Fibroblast of the aortic adventitia (primary cell): ENCODE measurements at regions not wholly inside any gene's neighbourhood (a gene's known extent, or its start where the extent isn't known, plus 50 kb on each side); places are given as distances from the start of the nearest gene placed in this dataset.

ENCODE experiments used
- DNase-seq: peaks from one replicate; pipeline ENCODE4 v3.0.0-alpha.2; 2010; ENCODE audit warnings: low read depth
- H3K4me3 ChIP-seq: 2 replicates; pipeline ENCODE4 v1.5.1; 2011; ENCODE audit warnings: low read depth, mild to moderate bottlenecking, control low read depth, low read length, moderate library complexity
- CTCF ChIP-seq: IDR thresholded peaks from 2 replicates; pipeline ENCODE4 v1.5.1; 2011; ENCODE audit warnings: mild to moderate bottlenecking, low read length, control low read depth, inconsistent platforms; ENCODE audit not compliant: insufficient read depth

GRCh38 chr1:185450060-185450788 lies 133.2 kb upstream of the IVNS1ABP start:
- no peak for TF ChIP-seq CTCF
- no peak overlapping the region for H3K4me3 ChIP-seq
- no peak for DNase-seq

GRCh38 chr1:185449378-185450059 lies 132.5 kb upstream of the IVNS1ABP start:
- no peak overlapping the region for H3K4me3 ChIP-seq
- DNase-seq, result no peak
- TF ChIP-seq CTCF, result no peak

GRCh38 chr1:185448591-185449186 lies 131.6 kb upstream of the IVNS1ABP start:
- DNase-seq, result no peak
- no peak overlapping the region for H3K4me3 ChIP-seq
- no peak for TF ChIP-seq CTCF

- no peak overlapping the region for H3K4me3 ChIP-seq
- no peak for DNase-seq
- no peak for TF ChIP-seq CTCF
These were observed 129.1 kb upstream of the IVNS1ABP start for GRCh38 chr1:185446131-185446530.

GRCh38 chr1:185445594-185445993 lies 128.6 kb upstream of the IVNS1ABP start:
- no peak for TF ChIP-seq CTCF
- no peak overlapping the region for H3K4me3 ChIP-seq
- no peak for DNase-seq

- TF ChIP-seq CTCF, result no peak
- no peak overlapping the region for H3K4me3 ChIP-seq
- no peak for DNase-seq
These were observed 127.6 kb upstream of the IVNS1ABP start for GRCh38 chr1:185444676-185445075.
